HepG2 (cell line): ENCODE measurements at regions not wholly inside any gene's neighbourhood (a gene's known extent, or its start where the extent isn't known, plus 50 kb on each side); places are given as distances from the start of the nearest gene placed in this dataset.

Experiments
- ATAC-seq: fragments of 200-7000 bp; cut with Tn5 transposase; 3 replicates; pipeline ENCODE4 v1.9.1; 2020; ENCODE audit warnings: mild to moderate bottlenecking, moderate library complexity
- BruUV-seq: library from RNA; stranded (reverse); fragments of 400-500 nt; replicated peaks from 2 replicates; lab custom pipeline; 2021; lab: Mats Ljungman, UMichigan
- CTCF ChIA-PET: fragments of 300-600 bp; formaldehyde crosslinking; extraction: SDS; loops from one replicate; lab custom pipeline; 2021; ENCODE audit warnings: low total read pairs, inconsistent platforms, low intra/inter-chr PET ratio; lab: Yijun Ruan, JAX
- POLR2A ChIA-PET: fragments of 350-600 bp; sonication (Branson Sonifier 250); formaldehyde crosslinking; loops from one replicate; lab custom pipeline; 2020; ENCODE audit warnings: antibody characterized with exemption, inconsistent platforms; lab: Yijun Ruan, JAX
- DNase-seq: peaks from one replicate; pipeline ENCODE4 v3.0.0-alpha.2; 2015; ENCODE audit warnings: low spot score
- FAIRE-seq: peaks from 3 replicates; lab custom pipeline; 2011; peaks lifted over from hg19 to GRCh38; lab: Jason Lieb, UNC
- H2AFZ ChIP-seq: one replicate; pipeline ENCODE4 v1.6.1; 2011; ENCODE audit warnings: low read length, inconsistent platforms
- H3K27ac ChIP-seq: fragments of 300-600 bp; 3 replicates; pipeline ENCODE4 v1.8.0; 2011; ENCODE audit warnings: mixed run types, mild to moderate bottlenecking, mixed read lengths, low read length, inconsistent platforms; ENCODE audit not compliant: insufficient read depth; ENCODE audit errors: extremely low read length
- H3K27me3 ChIP-seq, 2 experiments: fragments of 200-600 bp in 1 of 2; 2 replicates in 1 of 2; 3 replicates in 1 of 2; pipeline versions ENCODE4 v1.6.0 to v1.8.0; 2011; ENCODE audit warnings: low read length in 2 of 2, mild to moderate bottlenecking in 2 of 2, moderate library complexity in 2 of 2, inconsistent platforms in 1 of 2; ENCODE audit not compliant: insufficient read depth in 2 of 2, control insufficient read depth in 1 of 2
- H3K36me3 ChIP-seq, 2 experiments: fragments of 200-600 bp in 1 of 2; replicated peaks in 1 of 2; 2 replicates in 1 of 2; 3 replicates in 1 of 2; pipeline versions ENCODE4 v1.5.1 to v1.8.0; 2011; ENCODE audit warnings: low read length in 2 of 2, inconsistent platforms in 1 of 2; ENCODE audit not compliant: insufficient read depth in 2 of 2, control insufficient read depth in 1 of 2
- H3K4me1 ChIP-seq: 2 replicates; pipeline ENCODE4 v1.5.1; 2012; ENCODE audit warnings: low read length, inconsistent platforms; ENCODE audit not compliant: insufficient read depth
- H3K4me2 ChIP-seq: 2 replicates; pipeline ENCODE4 v1.6.0; 2011; ENCODE audit warnings: low read depth, low read length, inconsistent platforms
- H3K4me3 ChIP-seq, 3 experiments: fragments of 200-600 bp in 1 of 3; sonication (generic), shearing (Covaris generic) in 1 of 3; replicated peaks in 1 of 3; 2 replicates each; pipeline ENCODE4 v1.5.1; 2011 to 2016; ENCODE audit warnings: low read length in 3 of 3, inconsistent platforms in 2 of 3, low read depth in 2 of 3, mild to moderate bottlenecking in 2 of 3, control low read depth in 1 of 3, mixed read lengths in 1 of 3; ENCODE audit not compliant: insufficient read depth in 1 of 3
- H3K79me2 ChIP-seq: one replicate; pipeline ENCODE4 v1.6.1; 2011; ENCODE audit warnings: low read length, inconsistent platforms; ENCODE audit not compliant: insufficient read depth
- H3K9ac ChIP-seq: 2 replicates; pipeline ENCODE4 v1.6.0; 2011; ENCODE audit warnings: mild to moderate bottlenecking, low read depth, low read length, inconsistent platforms; ENCODE audit not compliant: insufficient read depth
- H3K9me3 ChIP-seq: 2 replicates; pipeline ENCODE4 v1.5.1; 2012; ENCODE audit warnings: mild to moderate bottlenecking, low read length
- H4K20me1 ChIP-seq: 2 replicates; pipeline ENCODE4 v1.6.0; 2011; ENCODE audit warnings: inconsistent platforms, mild to moderate bottlenecking, low read length, moderate library complexity; ENCODE audit not compliant: insufficient read depth
- CBX5 ChIP-seq: sonication (generic); formaldehyde crosslinking; IDR thresholded peaks from 2 replicates; pipeline ENCODE4 v1.4.0; 2020; ENCODE audit warnings: missing genetic modification reagents, borderline replicate concordance
- EED ChIP-seq: sonication (generic); formaldehyde crosslinking; IDR thresholded peaks from 2 replicates; pipeline ENCODE4 v1.5.0; 2020; ENCODE audit warnings: mild to moderate bottlenecking, missing genetic modification reagents
- FLYWCH1 ChIP-seq: sonication (generic); formaldehyde crosslinking; IDR thresholded peaks from 2 replicates; pipeline ENCODE4 v1.8.1; 2023; ENCODE audit warnings: mild to moderate bottlenecking, missing genetic modification reagents
- GMEB1 ChIP-seq: sonication (generic); formaldehyde crosslinking; IDR thresholded peaks from 2 replicates; pipeline ENCODE4 v1.5.1; 2020; ENCODE audit warnings: missing genetic modification reagents, mild to moderate bottlenecking, borderline replicate concordance
- HNF1B ChIP-seq: sonication (generic); formaldehyde crosslinking; IDR thresholded peaks from 2 replicates; pipeline ENCODE4 v1.5.1; 2020; ENCODE audit warnings: mild to moderate bottlenecking, moderate library complexity, missing genetic modification reagents
- KAT8 ChIP-seq: IDR thresholded peaks from 2 replicates; pipeline ENCODE4 v1.6.1; 2016; ENCODE audit warnings: missing genetic modification reagents, missing compliant biosample characterization
- NFYB ChIP-seq: sonication (generic); formaldehyde crosslinking; IDR thresholded peaks from 2 replicates; pipeline ENCODE4 v1.4.0; 2020; ENCODE audit warnings: missing genetic modification reagents
- PAX8 ChIP-seq: sonication (generic); formaldehyde crosslinking; IDR thresholded peaks from 2 replicates; pipeline ENCODE4 v1.8.0; 2022; ENCODE audit warnings: mild to moderate bottlenecking, missing genetic modification reagents, borderline replicate concordance
- TRIM24 ChIP-seq: sonication (generic); formaldehyde crosslinking; IDR thresholded peaks from 2 replicates; pipeline ENCODE4 v1.8.0; 2022; ENCODE audit warnings: mild to moderate bottlenecking, missing genetic modification reagents
- ZBTB1 ChIP-seq: sonication (generic); formaldehyde crosslinking; IDR thresholded peaks from 2 replicates; pipeline ENCODE4 v1.4.0; 2020; ENCODE audit warnings: missing genetic modification reagents, borderline replicate concordance
- ZBTB25 ChIP-seq: IDR thresholded peaks from 2 replicates; pipeline ENCODE4 v1.6.1; 2018; ENCODE audit warnings: missing genetic modification reagents
- ZNF101 ChIP-seq: sonication (generic); formaldehyde crosslinking; IDR thresholded peaks from 2 replicates; pipeline ENCODE4 v1.4.0; 2020; ENCODE audit warnings: mild to moderate bottlenecking, low read depth, missing genetic modification reagents, borderline replicate concordance
- ZNF121 ChIP-seq: sonication (generic); formaldehyde crosslinking; IDR thresholded peaks from 2 replicates; pipeline ENCODE4 v1.5.0; 2020; ENCODE audit warnings: mild to moderate bottlenecking, missing genetic modification reagents
- ZNF776 ChIP-seq: sonication (generic); formaldehyde crosslinking; IDR thresholded peaks from 2 replicates; pipeline ENCODE4 v1.4.0; 2020; ENCODE audit warnings: mild to moderate bottlenecking, missing genetic modification reagents
- WGBS: methylation state at CpG from one replicate; pipeline ENCODE4 v1.1.6; 2017; ENCODE audit warnings: low lambda C conversion rate; 5-methylcytosine and 5-hydroxymethylcytosine counted together
- in situ Hi-C: cut with HindIII; loops from 2 replicates; pipeline ENCODE4 v1.10.0; 2017; ENCODE audit warnings: low pct_unique_long_range_greater_than_20kb; ENCODE audit not compliant: extremely low pct_ligation_motif_present
- intact Hi-C: fragments of 100-400 bp; cut with micrococcal nuclease; formaldehyde crosslinking; loops from one replicate; pipeline ENCODE4 v1.10.0; 2022; ENCODE audit not compliant: unreplicated experiment

- H4K20me1 ChIP-seq = no peaks in the 10 kb centered on the region
- ATAC-seq (no peak), FAIRE-seq (no peak), DNase-seq (no peak)
- intact Hi-C loops (no loop called here), in situ Hi-C loops (no loop called here)
- ChIA-PET POLR2A (no interaction called here), CTCF (no interaction called here)
- H3K4me2 ChIP-seq = no peak overlapping the region
- H3K9me3 ChIP-seq = peaks cover 42% of the 10 kb centered on the region
- H3K79me2 ChIP-seq = no peaks in the 10 kb centered on the region
- H3K4me3 ChIP-seq = no peak overlapping the region
- BruUV-seq = no TSS peak
- H3K27ac ChIP-seq = no peak overlapping the region
- no peaks in the 10 kb centered on the region for H3K27me3 ChIP-seq
- no peaks in the 10 kb centered on the region for H3K36me3 ChIP-seq
- H3K4me1 ChIP-seq = no peaks in the 10 kb centered on the region
- 0% methylated on average over 2 of the region's 2 CpGs for WGBS
- no peak overlapping the region for H3K9ac ChIP-seq
- TF ChIP-seq TRIM24 (CRISPR knock-in tag) (no peak), HNF1B (CRISPR knock-in tag) (no peak), KAT8 (no peak), FLYWCH1 (CRISPR knock-in tag) (no peak), EED (no peak), ZBTB1 (CRISPR knock-in tag) (no peak), CBX5 (CRISPR knock-in tag) (no peak), ZNF776 (no peak), NFYB (no peak), GMEB1 (CRISPR knock-in tag) (no peak), ZBTB25 (CRISPR knock-in tag) (no peak), PAX8 (CRISPR knock-in tag) (no peak), ZNF121 (no peak), ZNF101 (CRISPR knock-in tag) (no peak)
- no peak overlapping the region for H2AFZ ChIP-seq
Observed at GRCh38 chr5:63650581-63650980, 311.7 kb downstream of the HTR1A start.
